ENCODE measurements at regions not wholly inside any gene's neighbourhood (a gene's known extent, or its start where the extent isn't known, plus 50 kb on each side); places are given as distances from the start of the nearest gene placed in this dataset.

DNA sequence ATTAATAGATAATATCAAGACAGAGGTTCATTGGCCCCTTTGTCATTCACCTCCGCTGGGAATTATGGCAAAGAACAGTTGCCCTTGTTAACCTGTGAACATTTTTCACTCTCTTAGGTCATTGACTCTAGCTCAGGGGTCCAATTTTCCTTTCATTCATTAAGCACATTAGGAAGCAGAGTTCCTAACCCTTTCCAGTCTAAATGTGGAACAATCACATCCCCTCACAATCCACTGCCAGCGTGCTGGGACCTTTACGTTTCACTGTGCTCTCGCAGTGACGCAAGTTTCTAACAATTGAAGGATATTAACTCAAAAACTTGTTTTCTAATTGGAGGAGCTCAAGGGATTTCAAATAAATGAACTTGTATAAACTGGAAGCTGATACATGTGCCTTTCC, 79.3 kb upstream of the MEOX2 start:
- Histone ChIP-seq H3K4me3 (no peak overlapping the region), H3K36me3 (no peaks in the 10 kb centered on the region), H3K9me3 (ENCODE audit: low read depth) (no peaks in the 10 kb centered on the region), H3K27me3 (no peaks in the 10 kb centered on the region), H3K4me1 (ENCODE audit: low read depth) (peaks cover 4% of the 10 kb centered on the region), H3K27ac (no peak overlapping the region)
- DNase-seq (ENCODE audit: low read depth in 1 of 2, low spot score in 1 of 2), result no peak
- TF ChIP-seq, protein P1, sequence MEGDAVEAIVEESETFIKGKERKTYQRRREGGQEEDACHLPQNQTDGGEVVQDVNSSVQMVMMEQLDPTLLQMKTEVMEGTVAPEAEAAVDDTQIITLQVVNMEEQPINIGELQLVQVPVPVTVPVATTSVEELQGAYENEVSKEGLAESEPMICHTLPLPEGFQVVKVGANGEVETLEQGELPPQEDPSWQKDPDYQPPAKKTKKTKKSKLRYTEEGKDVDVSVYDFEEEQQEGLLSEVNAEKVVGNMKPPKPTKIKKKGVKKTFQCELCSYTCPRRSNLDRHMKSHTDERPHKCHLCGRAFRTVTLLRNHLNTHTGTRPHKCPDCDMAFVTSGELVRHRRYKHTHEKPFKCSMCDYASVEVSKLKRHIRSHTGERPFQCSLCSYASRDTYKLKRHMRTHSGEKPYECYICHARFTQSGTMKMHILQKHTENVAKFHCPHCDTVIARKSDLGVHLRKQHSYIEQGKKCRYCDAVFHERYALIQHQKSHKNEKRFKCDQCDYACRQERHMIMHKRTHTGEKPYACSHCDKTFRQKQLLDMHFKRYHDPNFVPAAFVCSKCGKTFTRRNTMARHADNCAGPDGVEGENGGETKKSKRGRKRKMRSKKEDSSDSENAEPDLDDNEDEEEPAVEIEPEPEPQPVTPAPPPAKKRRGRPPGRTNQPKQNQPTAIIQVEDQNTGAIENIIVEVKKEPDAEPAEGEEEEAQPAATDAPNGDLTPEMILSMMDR (IDR thresholded peaks at IDR 0.05; ENCODE audit: low read depth, low read length), result no peak

GRCh38 chr7:15764851-15765382, 78.4 kb upstream of the MEOX2 start:
- Histone ChIP-seq H3K36me3 (no peaks in the 10 kb centered on the region), H3K4me3 (no peak overlapping the region), H3K9me3 (ENCODE audit: low read depth) (no peaks in the 10 kb centered on the region), H3K27ac (no peak overlapping the region), H3K27me3 (no peaks in the 10 kb centered on the region), H3K4me1 (ENCODE audit: low read depth) (peaks cover 4% of the 10 kb centered on the region)
- no peak for DNase-seq (ENCODE audit: low read depth in 1 of 2, low spot score in 1 of 2)
- TF ChIP-seq, protein P1 (IDR thresholded peaks at IDR 0.05; ENCODE audit: low read depth, low read length), result no peak

DNA sequence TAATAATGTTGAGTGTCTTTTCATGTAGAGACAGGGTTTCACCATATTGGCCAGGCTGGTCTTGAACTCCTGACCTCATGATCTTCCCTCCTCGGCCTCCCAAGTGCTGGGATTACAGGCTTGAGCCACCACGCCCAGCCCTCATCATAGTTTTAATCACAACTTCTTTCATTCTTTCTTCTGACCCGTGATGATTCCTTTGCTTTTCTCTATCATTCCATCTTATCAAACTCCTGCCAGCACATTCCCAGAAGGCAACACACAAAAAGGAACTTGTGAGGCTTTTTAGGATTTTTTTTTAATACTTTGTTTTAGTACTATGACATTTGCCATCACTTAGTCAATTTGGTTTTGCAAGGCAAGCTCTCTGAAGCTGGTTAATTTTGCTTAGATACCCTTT, 77.5 kb upstream of the MEOX2 start:
- H3K27ac ChIP-seq, result no peak overlapping the region
- no peaks in the 10 kb centered on the region for H3K27me3 ChIP-seq
- H3K4me1 ChIP-seq (ENCODE audit: low read depth), result peaks cover 4% of the 10 kb centered on the region
- TF ChIP-seq, protein P1 (IDR thresholded peaks at IDR 0.05; ENCODE audit: low read depth, low read length), result no peak
- H3K4me3 ChIP-seq, result no peak overlapping the region
- H3K9me3 ChIP-seq (ENCODE audit: low read depth), result no peaks in the 10 kb centered on the region
- H3K36me3 ChIP-seq, result no peaks in the 10 kb centered on the region
- no peak for DNase-seq (ENCODE audit: low read depth in 1 of 2, low spot score in 1 of 2)

DNA sequence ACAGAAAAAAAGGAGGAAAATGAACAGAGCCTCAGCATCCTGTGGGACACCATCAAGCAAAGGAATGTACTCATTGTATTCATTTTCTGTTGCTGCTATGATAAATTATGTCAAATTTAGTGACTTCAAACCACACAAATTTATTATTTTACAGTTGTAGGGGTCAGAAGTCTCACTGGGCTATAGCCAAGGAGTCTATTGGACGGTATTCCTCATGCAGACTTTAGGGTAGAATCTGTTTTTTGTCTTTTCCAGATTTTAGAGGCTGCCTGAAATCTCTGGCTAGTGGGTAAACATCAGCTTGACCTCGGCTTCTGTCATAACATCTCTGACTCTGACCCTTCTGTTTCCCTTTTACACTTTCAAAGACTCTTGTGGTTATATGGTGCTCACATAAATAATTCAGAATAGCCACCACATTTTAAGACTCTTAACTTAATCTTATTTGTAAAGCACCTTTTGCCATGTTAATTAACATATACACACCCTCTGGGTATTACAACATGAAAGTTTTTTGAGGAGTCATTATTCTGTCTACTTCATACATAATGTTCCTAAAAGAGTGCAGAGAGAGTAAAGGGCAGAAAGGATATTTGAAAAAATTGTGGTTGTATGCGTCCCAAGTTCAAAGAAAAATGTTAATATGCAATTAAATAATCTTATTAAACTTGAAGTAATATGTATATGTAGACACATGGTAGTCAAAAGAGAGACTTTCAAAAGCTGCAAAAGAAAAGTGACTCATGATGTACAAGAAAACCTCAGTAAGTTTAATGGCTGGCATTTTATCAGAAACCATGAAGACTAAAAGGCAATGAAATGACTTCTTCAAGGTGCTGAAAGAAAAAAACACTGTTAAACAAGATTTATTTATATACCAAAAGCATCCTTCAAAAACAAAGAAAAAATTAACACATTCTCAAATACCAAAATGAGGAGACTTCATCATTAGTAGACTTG, 70.8 kb upstream of the MEOX2 start:
- TF ChIP-seq, protein P1 (IDR thresholded peaks at IDR 0.05; ENCODE audit: low read depth, low read length), result no peak
- H3K4me3 ChIP-seq, result no peak overlapping the region
- H3K9me3 ChIP-seq (ENCODE audit: low read depth), result no peaks in the 10 kb centered on the region
- H3K4me1 ChIP-seq (ENCODE audit: low read depth), result no peaks in the 10 kb centered on the region
- no peak overlapping the region for H3K27ac ChIP-seq
- H3K36me3 ChIP-seq, result no peaks in the 10 kb centered on the region
- H3K27me3 ChIP-seq, result no peaks in the 10 kb centered on the region
- DNase-seq (ENCODE audit: low read depth in 1 of 2, low spot score in 1 of 2), result no peak

- TF ChIP-seq, protein P1 (IDR thresholded peaks at IDR 0.05; ENCODE audit: low read depth, low read length), result no peak
Observed at GRCh38 chr7:15755061-15755460, 68.6 kb upstream of the MEOX2 start.

More at GRCh38 chr7:15755061-15755460, 68.6 kb upstream of the MEOX2 start:
- Histone ChIP-seq H3K27me3 (no peaks in the 10 kb centered on the region), H3K4me3 (no peak overlapping the region), H3K36me3 (no peaks in the 10 kb centered on the region), H3K9me3 (ENCODE audit: low read depth) (no peaks in the 10 kb centered on the region), H3K27ac (no peak overlapping the region), H3K4me1 (ENCODE audit: low read depth) (no peaks in the 10 kb centered on the region)
- DNase-seq (ENCODE audit: low read depth in 1 of 2, low spot score in 1 of 2), result peak in 1 of 2 donors; percentile 21
